GM19025 (cell line): ENCODE measurements at regions not wholly inside any gene's neighbourhood (a gene's known extent, or its start where the extent isn't known, plus 50 kb on each side); places are given as distances from the start of the nearest gene placed in this dataset.
"Not testable (repeated sequence)": the region's sequence is repeated elsewhere in the genome, so short reads cannot be mapped to it uniquely, and the experiment has no call there.

Source experiments
- ATAC-seq: cut with Tn5 transposase; IDR thresholded peaks from one replicate; pipeline ENCODE4 v1.9.1; 2021; ENCODE audit warnings: mild to moderate bottlenecking, low read depth, moderate library complexity; ENCODE audit not compliant: unreplicated experiment

- no peak for ATAC-seq
Observed at GRCh38 chrY:18989356-18989755, 215.8 kb upstream of the HSFY2 start.

- ATAC-seq = no peak
Observed at GRCh38 chrY:18966001-18966400, 192.5 kb upstream of the HSFY2 start.

GRCh38 chrY:18958846-18959245 lies 185.3 kb upstream of the HSFY2 start:
- no peak for ATAC-seq

GRCh38 chrY:18951657-18952435 lies 178.3 kb upstream of the HSFY2 start:
- ATAC-seq = no peak

GRCh38 chrY:18951019-18951418 lies 177.5 kb upstream of the HSFY2 start:
- no peak for ATAC-seq

GRCh38 chrY:18936831-18937230 lies 163.3 kb upstream of the HSFY2 start:
- no peak for ATAC-seq

GRCh38 chrY:18919256-18919655 lies 145.7 kb upstream of the HSFY2 start:
- ATAC-seq = no peak

GRCh38 chrY:18912846-18913245 lies 139.3 kb upstream of the HSFY2 start:
- no peak for ATAC-seq

GRCh38 chrY:18909846-18910245 lies 136.3 kb upstream of the HSFY2 start:
- ATAC-seq = no peak

GRCh38 chrY:18906198-18906597 lies 132.7 kb upstream of the HSFY2 start:
- not testable (repeated sequence) for ATAC-seq

- ATAC-seq = no peak
Observed at GRCh38 chrY:18904296-18904695, 130.8 kb upstream of the HSFY2 start.

- no peak for ATAC-seq
Observed at GRCh38 chrY:18891994-18892393, 118.5 kb upstream of the HSFY2 start.

- no peak for ATAC-seq
Observed at GRCh38 chrY:18889548-18889947, 116.0 kb upstream of the HSFY2 start.

GRCh38 chrY:18884748-18885147 lies 111.2 kb upstream of the HSFY2 start:
- no peak for ATAC-seq

- ATAC-seq = not testable (repeated sequence)
Observed at GRCh38 chrY:18869145-18869544, 95.6 kb upstream of the HSFY2 start.

GRCh38 chrY:18866887-18867551 lies 93.5 kb upstream of the HSFY2 start:
- not testable (repeated sequence) for ATAC-seq

GRCh38 chrY:18860856-18861255 lies 87.3 kb upstream of the HSFY2 start:
- not testable (repeated sequence) for ATAC-seq

- not testable (repeated sequence) for ATAC-seq
Observed at GRCh38 chrY:18858484-18859191, 85.1 kb upstream of the HSFY2 start.

- ATAC-seq = not testable (repeated sequence)
Observed at GRCh38 chrY:18855184-18855583, 81.6 kb upstream of the HSFY2 start.

GRCh38 chrY:18853323-18853722 lies 79.8 kb upstream of the HSFY2 start:
- not testable (repeated sequence) for ATAC-seq

- not testable (repeated sequence) for ATAC-seq
Observed at GRCh38 chrY:18836643-18837042, 63.1 kb upstream of the HSFY2 start.
